K562 (cell line): ENCODE measurements at regions not wholly inside any gene's neighbourhood (a gene's known extent, or its start where the extent isn't known, plus 50 kb on each side); places are given as distances from the start of the nearest gene placed in this dataset.

Experiments
- ARNT ChIP-seq, 2 experiments: fragments of 450-650 bp; IDR thresholded peaks; 2 replicates each; pipeline ENCODE4 v1.6.1; 2016; ENCODE audit warnings: mild to moderate bottlenecking in 1 of 2
- HDAC1 ChIP-seq, 2 experiments: fragments of 450-650 bp; IDR thresholded peaks; 2 replicates each; pipeline ENCODE4 v1.6.1; 2016 to 2017; ENCODE audit warnings: inconsistent platforms in 1 of 2, mild to moderate bottlenecking in 1 of 2, moderate library complexity in 1 of 2
- KDM4B ChIP-seq, 2 experiments: fragments of 450-650 bp in 1 of 2; sonication (generic) in 1 of 2; IDR thresholded peaks; 2 replicates each; pipeline ENCODE4 v1.6.1; 2016 to 2017; ENCODE audit warnings: borderline replicate concordance in 2 of 2, antibody characterized with exemption in 1 of 2, low read depth in 1 of 2, mild to moderate bottlenecking in 1 of 2
- NRF1 ChIP-seq, 2 experiments: fragments of 450-650 bp; IDR thresholded peaks in 1 of 2; conservative IDR thresholded peaks in 1 of 2; 2 replicates each; pipeline ENCODE4 v1.6.1; 2014; ENCODE audit warnings: mild to moderate bottlenecking in 2 of 2
- SP2 ChIP-seq: IDR thresholded peaks from 2 replicates; pipeline ENCODE4 v1.6.1; 2011; ENCODE audit warnings: mild to moderate bottlenecking, low read depth, low read length, moderate library complexity; ENCODE audit not compliant: poor library complexity, severe bottlenecking; ENCODE audit errors: extremely low read depth
- TAF1 ChIP-seq: IDR thresholded peaks from 2 replicates; pipeline ENCODE4 v1.6.1; 2011; ENCODE audit warnings: mild to moderate bottlenecking, low read length, moderate library complexity; ENCODE audit not compliant: insufficient read depth, control insufficient read depth, severe bottlenecking; ENCODE audit errors: extremely low read depth
- ZC3H8 ChIP-seq: fragments of 450-650 bp; IDR thresholded peaks from 2 replicates; pipeline ENCODE4 v1.6.1; 2017
- TF ChIP-seq, protein P1 (sequence below): conservative IDR thresholded peaks from 2 replicates; pipeline ENCODE4 v1.6.1; 2011; ENCODE audit warnings: low read depth, mild to moderate bottlenecking, low read length; ENCODE audit not compliant: control insufficient read depth
- TF ChIP-seq, protein P2 (sequence below): fragments of 200-600 bp; sonication (generic); IDR thresholded peaks from one replicate; pipeline ENCODE4 v1.6.1; 2012; ENCODE audit warnings: mild to moderate bottlenecking, low read depth, low read length, inconsistent platforms

DNA sequence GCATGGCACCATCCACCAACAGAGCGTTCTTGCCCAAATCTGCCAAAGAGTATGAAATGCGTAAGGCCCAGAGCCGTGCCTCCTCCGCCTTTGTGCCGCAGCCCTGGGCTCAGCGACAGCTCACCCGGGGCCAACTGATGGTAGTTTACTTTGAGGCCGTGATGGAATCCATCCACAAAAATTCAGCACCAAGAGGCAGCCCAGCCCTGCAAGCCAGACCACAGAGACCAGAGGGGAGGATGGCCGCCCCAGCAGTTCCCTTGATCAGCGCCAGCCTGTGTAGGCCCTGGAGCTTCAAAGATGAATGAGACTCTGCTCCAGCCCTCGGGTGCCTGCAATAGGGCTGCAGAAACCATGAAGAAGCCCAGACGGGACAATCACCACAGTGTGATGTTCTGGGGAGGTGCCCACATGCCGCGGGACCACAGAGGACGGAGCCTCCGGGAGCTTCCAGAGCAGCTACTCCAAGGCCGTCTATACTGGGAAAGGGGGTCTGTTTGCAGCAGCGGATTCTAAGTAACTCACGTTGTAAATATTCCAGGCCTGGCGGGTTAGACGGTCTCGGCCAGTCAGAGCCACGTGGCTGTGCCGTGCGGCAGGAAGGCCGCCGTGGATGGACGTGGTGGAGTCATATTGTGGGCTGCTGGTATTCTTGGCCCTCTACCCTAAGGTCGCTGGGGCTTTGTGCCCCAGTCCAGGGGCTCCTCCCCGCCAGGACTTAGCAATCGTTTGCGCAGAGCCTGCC is 80.3 kb downstream of the RBFOX3 start:
- TF ChIP-seq, protein P1, sequence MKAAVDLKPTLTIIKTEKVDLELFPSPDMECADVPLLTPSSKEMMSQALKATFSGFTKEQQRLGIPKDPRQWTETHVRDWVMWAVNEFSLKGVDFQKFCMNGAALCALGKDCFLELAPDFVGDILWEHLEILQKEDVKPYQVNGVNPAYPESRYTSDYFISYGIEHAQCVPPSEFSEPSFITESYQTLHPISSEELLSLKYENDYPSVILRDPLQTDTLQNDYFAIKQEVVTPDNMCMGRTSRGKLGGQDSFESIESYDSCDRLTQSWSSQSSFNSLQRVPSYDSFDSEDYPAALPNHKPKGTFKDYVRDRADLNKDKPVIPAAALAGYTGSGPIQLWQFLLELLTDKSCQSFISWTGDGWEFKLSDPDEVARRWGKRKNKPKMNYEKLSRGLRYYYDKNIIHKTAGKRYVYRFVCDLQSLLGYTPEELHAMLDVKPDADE: no peak
- TF ChIP-seq ARNT (IDR thresholded peaks at IDR 0.05) (no peak), SP2 (no peak), TAF1 (no peak), KDM4B (IDR thresholded peaks at IDR 0.05; ENCODE audit: borderline replicate concordance in 2 of 2, low read depth in 1 of 2) (no peak), NRF1 (conservative IDR thresholded peaks at IDR 0.05 in 1 of 2, IDR thresholded peaks at IDR 0.05 in 1 of 2) (no peak), HDAC1 (IDR thresholded peaks at IDR 0.05) (no peak), ZC3H8 (no peak)
- TF ChIP-seq, protein P2, sequence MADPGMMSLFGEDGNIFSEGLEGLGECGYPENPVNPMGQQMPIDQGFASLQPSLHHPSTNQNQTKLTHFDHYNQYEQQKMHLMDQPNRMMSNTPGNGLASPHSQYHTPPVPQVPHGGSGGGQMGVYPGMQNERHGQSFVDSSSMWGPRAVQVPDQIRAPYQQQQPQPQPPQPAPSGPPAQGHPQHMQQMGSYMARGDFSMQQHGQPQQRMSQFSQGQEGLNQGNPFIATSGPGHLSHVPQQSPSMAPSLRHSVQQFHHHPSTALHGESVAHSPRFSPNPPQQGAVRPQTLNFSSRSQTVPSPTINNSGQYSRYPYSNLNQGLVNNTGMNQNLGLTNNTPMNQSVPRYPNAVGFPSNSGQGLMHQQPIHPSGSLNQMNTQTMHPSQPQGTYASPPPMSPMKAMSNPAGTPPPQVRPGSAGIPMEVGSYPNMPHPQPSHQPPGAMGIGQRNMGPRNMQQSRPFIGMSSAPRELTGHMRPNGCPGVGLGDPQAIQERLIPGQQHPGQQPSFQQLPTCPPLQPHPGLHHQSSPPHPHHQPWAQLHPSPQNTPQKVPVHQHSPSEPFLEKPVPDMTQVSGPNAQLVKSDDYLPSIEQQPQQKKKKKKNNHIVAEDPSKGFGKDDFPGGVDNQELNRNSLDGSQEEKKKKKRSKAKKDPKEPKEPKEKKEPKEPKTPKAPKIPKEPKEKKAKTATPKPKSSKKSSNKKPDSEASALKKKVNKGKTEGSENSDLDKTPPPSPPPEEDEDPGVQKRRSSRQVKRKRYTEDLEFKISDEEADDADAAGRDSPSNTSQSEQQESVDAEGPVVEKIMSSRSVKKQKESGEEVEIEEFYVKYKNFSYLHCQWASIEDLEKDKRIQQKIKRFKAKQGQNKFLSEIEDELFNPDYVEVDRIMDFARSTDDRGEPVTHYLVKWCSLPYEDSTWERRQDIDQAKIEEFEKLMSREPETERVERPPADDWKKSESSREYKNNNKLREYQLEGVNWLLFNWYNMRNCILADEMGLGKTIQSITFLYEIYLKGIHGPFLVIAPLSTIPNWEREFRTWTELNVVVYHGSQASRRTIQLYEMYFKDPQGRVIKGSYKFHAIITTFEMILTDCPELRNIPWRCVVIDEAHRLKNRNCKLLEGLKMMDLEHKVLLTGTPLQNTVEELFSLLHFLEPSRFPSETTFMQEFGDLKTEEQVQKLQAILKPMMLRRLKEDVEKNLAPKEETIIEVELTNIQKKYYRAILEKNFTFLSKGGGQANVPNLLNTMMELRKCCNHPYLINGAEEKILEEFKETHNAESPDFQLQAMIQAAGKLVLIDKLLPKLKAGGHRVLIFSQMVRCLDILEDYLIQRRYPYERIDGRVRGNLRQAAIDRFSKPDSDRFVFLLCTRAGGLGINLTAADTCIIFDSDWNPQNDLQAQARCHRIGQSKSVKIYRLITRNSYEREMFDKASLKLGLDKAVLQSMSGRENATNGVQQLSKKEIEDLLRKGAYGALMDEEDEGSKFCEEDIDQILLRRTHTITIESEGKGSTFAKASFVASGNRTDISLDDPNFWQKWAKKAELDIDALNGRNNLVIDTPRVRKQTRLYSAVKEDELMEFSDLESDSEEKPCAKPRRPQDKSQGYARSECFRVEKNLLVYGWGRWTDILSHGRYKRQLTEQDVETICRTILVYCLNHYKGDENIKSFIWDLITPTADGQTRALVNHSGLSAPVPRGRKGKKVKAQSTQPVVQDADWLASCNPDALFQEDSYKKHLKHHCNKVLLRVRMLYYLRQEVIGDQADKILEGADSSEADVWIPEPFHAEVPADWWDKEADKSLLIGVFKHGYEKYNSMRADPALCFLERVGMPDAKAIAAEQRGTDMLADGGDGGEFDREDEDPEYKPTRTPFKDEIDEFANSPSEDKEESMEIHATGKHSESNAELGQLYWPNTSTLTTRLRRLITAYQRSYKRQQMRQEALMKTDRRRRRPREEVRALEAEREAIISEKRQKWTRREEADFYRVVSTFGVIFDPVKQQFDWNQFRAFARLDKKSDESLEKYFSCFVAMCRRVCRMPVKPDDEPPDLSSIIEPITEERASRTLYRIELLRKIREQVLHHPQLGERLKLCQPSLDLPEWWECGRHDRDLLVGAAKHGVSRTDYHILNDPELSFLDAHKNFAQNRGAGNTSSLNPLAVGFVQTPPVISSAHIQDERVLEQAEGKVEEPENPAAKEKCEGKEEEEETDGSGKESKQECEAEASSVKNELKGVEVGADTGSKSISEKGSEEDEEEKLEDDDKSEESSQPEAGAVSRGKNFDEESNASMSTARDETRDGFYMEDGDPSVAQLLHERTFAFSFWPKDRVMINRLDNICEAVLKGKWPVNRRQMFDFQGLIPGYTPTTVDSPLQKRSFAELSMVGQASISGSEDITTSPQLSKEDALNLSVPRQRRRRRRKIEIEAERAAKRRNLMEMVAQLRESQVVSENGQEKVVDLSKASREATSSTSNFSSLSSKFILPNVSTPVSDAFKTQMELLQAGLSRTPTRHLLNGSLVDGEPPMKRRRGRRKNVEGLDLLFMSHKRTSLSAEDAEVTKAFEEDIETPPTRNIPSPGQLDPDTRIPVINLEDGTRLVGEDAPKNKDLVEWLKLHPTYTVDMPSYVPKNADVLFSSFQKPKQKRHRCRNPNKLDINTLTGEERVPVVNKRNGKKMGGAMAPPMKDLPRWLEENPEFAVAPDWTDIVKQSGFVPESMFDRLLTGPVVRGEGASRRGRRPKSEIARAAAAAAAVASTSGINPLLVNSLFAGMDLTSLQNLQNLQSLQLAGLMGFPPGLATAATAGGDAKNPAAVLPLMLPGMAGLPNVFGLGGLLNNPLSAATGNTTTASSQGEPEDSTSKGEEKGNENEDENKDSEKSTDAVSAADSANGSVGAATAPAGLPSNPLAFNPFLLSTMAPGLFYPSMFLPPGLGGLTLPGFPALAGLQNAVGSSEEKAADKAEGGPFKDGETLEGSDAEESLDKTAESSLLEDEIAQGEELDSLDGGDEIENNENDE: no peak
